ENCODE measurements at regions not wholly inside any gene's neighbourhood (a gene's known extent, or its start where the extent isn't known, plus 50 kb on each side); places are given as distances from the start of the nearest gene placed in this dataset.
"Not testable (repeated sequence)": the region's sequence is repeated elsewhere in the genome, so short reads cannot be mapped to it uniquely, and the experiment has no call there.

DNA sequence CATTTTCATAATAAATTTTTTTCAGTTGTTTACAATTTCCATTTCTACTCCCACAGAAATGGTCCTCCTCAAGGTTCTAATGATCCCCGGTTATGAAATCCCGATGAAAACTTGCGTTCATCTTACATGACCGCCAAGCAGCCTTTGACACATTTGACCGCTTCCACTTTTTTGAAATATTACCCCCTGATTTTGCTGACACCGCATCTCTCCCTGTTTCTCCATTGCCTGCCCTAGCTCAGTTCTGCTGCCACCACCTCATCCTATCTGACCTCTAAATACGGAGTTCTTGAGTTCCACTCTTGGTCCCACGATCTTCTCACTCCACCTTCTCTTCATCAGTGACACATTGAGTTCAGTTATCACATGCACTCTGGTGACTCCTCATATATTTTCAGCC, 74.1 kb downstream of the SLC35B3 start:
- DNase-seq = no peak
- in situ Hi-C loops (cut with MboI; ENCODE audit: low pct_unique_long_range_greater_than_20kb, low sequenced_read_pairs) = no loop called here

DNA sequence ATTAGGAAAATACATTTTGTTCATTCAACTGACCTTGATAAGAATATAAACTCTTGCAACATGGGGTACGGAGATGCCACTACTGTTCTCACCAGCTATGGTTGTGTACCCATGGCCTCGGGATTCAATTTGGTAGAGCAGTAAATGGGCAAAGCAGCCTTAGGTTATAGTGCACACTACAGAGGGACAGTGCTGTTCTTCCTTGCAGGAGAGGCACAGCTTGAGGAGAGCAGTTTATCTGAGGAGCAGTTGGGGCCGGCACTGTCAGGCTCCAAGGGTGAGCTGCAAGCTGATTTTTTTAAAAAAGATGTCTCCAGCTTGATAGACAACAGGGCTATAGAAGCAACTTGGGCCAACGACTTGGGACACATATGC, 82.4 kb downstream of the SLC35B3 start:
- in situ Hi-C loops (cut with MboI; ENCODE audit: low pct_unique_long_range_greater_than_20kb, low sequenced_read_pairs) = no loop called here
- no peak for DNase-seq

DNA sequence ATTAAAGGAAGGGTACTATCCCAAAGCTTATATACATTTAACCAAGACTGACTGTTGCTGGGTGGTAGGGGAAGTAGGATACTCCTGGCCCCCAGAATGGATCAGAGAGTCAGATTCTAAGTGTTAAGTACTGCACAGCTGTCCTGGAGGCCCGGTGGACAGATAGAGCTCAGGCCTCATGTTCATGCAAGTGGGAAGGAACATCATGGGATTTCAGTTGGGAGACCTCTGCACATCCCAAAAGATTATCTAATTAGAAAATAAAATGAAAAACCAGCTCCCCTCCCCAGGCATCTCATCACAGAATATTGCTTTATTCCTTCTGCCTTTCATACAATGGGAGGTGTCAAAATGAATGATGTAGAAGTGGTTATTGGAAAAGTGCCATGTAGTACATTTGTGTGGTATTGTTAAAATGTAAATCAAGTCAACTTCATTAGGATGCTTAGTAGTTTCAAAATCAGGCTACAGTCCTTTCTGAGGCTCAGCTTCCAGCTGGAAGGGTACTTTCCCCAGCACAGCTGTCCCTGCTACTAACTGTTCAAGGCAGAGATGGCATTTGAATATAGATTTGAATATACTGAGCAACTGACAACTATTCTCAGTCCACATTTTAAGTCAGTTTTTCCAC, 82.9 kb downstream of the SLC35B3 start:
- no peak for DNase-seq
- in situ Hi-C loops (cut with MboI; ENCODE audit: low pct_unique_long_range_greater_than_20kb, low sequenced_read_pairs) = no loop called here

DNA sequence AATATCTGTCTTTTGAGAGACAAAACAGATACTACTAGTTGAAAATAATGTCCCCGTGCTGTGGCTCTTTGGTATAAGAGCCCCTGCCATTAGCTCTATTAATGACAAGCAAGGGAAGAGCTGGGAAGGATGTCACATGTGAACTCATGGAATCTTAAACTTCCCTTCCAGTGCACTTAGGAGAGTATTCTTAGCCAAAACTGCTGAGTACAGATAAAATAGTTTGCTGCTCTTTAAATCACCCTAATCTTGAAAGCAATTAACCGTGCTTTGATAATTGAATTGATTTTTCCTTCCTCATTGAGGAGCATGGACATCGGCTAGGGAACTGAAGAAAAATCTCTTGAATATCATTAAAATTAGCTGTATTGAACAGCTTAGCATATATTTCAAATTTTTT, 91.7 kb downstream of the SLC35B3 start:
- no peak for DNase-seq
- in situ Hi-C loops (cut with MboI; ENCODE audit: low pct_unique_long_range_greater_than_20kb, low sequenced_read_pairs) = no loop called here

DNA sequence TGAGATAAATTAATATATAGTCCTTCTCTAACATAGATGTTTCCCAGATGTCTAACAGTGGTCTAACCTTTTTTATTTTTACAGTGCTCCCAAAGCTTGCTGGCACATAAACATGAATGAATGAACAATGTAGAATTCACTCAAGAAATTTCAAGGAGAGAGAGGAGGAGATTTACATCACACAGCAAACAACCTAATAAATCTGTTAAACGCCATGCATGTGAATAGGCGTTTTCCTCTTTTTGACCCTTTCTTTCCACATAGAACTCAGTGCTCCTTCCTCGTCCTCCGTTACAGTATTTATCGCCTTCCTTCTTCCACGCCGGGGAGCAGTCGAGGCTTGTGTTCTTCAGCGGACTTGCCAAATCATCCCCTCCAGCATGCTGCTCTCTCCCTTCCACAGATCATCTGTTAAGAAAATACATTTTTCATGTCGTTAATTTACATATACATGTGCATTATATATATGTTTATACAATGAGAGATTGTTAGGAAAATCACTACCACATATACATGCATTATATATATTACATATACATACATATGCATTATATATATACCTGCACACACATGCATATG, 93.0 kb downstream of the SLC35B3 start:
- DNase-seq = no peak
- in situ Hi-C loops (cut with MboI; ENCODE audit: low pct_unique_long_range_greater_than_20kb, low sequenced_read_pairs) = no loop called here

DNA sequence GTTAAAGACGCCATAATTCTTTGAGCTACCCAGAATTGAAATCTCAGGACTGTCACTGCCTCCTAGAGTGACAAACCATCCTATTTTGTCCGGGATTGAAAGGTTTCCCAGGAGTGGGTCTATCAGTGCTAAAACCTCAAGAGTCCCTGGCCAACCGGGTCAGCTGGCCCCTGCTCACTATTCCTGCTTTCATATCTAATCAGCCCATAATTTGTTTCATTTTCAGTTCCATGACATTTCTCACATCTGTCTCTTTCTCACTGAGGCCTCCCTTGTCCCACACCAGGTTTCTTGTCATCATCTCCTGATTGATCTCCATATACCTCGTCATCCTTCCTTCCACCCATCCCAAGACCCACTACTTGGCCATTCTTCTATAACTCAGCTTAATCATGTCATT, 98.2 kb downstream of the SLC35B3 start:
- in situ Hi-C loops (cut with MboI; ENCODE audit: low pct_unique_long_range_greater_than_20kb, low sequenced_read_pairs) = no loop called here
- DNase-seq = no peak

DNA sequence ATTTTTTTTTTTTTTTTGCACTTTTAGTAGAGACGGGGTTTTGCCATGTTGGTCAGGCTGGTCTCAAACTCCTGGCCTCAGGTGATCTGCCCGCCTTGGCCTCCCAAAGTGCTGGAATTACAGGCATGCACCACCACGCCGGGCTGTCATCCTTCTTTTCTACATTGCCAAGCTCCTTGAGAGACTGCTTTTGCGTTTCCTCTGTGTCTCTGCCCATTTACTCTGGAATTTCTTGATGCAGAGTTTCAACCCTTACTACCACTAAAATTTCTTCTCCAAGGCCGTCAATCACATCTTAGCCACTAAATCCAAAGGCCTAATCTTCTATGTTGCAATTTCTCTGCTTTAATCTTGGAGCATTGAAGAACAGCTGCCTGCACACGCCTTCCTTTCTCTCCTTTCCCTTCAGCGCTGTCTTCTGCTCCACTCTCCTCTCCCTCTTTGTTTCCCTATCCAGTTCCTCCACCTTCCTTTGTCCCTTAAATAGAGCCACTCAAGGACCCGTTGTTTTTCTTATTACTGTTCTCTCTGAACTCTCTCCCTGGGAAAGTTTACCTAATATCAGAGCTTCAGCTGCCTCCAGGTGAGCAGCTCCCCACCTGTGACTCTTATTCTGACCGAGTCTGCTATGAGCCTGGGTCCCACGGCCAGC, 98.8 kb downstream of the SLC35B3 start:
- in situ Hi-C loops (cut with MboI; ENCODE audit: low pct_unique_long_range_greater_than_20kb, low sequenced_read_pairs) = no loop called here
- DNase-seq = no peak

DNA sequence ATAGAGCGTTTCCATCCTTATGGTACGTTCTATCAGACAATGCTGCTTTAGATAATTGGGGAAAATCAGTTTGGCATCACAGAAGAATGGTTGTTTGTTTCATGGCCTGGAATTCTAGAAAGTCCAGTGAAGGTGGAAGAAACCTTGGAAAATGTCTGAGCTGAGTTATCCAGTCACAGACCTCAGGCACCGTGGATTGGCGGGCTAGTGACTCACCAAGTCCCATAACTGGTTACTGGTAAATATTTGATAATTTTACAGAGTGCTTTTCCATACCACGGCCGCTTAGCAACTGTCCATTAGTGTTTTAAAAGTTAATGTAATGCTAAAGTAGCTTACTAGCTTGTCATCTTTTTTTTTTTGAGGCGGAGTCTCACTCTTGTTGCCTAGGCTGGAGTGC, 99.4 kb downstream of the SLC35B3 start:
- in situ Hi-C loops (cut with MboI; ENCODE audit: low pct_unique_long_range_greater_than_20kb, low sequenced_read_pairs) = no loop called here
- no peak for DNase-seq

DNA sequence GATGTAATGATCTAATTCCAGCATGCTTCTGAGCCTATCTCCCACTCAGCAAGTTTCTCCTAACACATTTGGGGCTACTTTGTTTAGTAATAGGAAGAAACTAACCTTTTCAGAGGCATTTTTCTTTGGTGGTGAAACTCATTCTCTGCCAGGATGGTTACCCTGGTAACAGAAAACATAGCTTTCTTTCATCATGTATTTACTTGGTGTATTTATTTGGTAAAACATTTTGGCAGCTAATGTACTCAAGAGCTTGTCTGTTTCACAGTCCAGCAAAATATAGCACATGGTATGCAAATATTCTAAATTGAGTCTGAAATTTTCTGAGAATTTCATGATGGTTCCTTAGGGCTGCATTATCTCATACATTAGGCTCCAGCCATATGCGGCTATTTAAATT, 100.0 kb downstream of the SLC35B3 start:
- in situ Hi-C loops (cut with MboI; ENCODE audit: low pct_unique_long_range_greater_than_20kb, low sequenced_read_pairs) = no loop called here
- no peak for DNase-seq

DNA sequence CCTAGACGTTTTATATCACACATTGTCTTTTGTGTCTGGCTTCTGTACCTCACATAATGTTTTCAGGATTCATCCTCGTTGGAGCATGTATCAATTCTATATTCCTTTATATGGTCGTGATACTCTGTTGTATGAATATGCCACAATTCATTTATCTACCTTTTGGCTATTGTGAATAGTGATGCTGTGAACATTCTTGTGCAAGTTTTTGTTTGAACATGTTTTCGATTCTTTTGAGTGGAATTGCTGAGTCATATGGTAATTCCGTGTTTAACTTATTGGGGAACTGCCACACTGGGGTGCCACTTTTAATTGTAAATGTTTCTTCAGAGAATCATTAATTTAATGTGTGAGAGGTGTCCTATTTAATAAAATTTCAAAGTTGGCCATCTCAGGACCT, 101.2 kb downstream of the SLC35B3 start:
- DNase-seq = no peak
- in situ Hi-C loops (cut with MboI; ENCODE audit: low pct_unique_long_range_greater_than_20kb, low sequenced_read_pairs) = no loop called here

DNA sequence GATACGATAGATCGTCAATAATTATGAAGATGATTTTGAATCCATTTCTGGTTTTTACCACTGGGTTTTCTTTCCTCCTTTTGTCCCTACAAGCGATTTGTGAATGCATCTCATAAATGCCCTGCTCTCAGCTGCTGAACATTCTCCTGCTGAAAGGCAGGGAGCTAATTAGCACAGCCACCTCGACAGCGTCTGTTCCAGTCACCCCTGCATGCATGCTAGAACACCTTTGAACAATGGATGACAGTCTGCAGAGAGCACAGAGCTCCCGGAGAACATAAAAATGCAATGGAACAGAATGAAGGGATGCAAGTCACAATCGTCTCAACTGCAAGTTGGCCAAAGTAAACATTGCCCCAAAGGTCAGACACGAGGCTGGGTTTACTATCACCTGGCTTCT, 105.8 kb downstream of the SLC35B3 start:
- no peak for DNase-seq
- in situ Hi-C loops (cut with MboI; ENCODE audit: low pct_unique_long_range_greater_than_20kb, low sequenced_read_pairs) = no loop called here

DNA sequence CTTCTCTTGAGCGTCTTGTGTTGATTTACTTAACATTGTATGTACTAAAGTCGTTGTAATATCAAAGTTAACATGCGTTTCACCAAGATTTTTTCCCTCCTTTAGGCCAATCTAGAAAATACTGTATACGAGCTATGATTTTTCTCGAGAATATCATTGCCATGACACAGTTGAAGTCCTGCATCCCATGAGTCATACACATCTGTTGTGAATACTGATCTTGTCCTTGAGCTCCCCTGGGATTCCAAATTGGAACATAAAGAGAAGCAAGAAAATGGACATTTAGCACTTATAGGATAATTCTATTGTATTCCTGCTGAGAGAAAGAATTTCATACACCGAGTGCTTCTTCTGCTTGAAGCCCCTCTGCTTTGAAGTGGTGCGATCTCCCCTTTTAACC, 109.6 kb downstream of the SLC35B3 start:
- in situ Hi-C loops (cut with MboI; ENCODE audit: low pct_unique_long_range_greater_than_20kb, low sequenced_read_pairs) = no loop called here
- DNase-seq = no peak

DNA sequence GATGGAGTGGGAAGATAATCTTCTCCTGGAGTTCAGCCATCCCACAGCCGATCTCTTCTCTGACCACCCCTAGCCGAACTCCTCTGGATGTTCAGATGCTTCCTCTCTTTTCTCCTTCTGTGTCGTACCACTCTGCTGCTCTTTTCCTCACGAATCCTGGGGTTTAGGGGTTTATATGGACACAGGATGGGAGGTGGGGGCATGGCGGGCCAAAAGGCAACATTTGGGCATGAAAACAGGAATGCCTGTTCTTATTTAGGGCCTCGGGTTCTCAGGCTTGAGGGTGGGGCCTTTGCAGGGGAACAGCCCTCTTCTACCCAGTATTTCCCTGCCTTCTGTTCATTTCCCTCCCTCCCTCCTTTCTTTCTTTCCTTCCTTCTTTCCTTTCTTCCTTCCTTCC, 112.7 kb downstream of the SLC35B3 start:
- DNase-seq = no peak
- in situ Hi-C loops (cut with MboI; ENCODE audit: low pct_unique_long_range_greater_than_20kb, low sequenced_read_pairs) = no loop called here

DNA sequence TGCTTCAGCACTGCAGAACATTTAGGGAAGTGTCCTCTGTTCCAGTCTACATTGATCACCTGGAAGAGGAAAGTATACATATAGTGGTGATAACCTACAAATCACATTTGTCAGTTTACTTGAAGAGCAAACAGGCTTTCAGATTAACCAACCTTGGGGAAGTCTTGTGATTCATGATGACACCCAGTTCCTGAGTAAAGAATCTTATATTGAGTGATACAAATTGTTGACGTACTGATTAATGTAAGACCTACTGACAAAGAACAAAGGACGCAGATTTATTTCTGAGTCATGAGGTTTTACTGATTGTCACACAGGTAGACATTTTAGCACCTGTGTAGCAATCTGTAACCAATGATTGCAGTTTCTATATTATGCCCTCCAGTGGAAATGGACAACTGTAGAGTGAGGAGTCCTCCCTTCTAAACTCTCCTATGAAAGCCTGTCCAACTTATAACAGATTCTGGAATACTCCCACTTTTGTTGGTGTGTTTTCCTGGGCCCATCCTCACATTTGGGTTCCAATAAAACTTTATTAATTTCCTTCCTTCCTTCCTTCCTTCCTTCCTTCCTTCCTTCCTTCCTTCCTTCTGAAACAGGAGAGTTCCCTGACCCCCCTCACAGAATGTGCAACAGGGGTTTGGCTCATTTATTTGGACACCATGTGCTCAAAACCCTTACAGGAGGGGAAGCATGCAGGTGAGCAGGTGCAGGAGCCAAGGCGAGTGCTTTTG, 113.5 kb downstream of the SLC35B3 start:
- in situ Hi-C loops (cut with MboI; ENCODE audit: low pct_unique_long_range_greater_than_20kb, low sequenced_read_pairs) = no loop called here
- DNase-seq = no peak

DNA sequence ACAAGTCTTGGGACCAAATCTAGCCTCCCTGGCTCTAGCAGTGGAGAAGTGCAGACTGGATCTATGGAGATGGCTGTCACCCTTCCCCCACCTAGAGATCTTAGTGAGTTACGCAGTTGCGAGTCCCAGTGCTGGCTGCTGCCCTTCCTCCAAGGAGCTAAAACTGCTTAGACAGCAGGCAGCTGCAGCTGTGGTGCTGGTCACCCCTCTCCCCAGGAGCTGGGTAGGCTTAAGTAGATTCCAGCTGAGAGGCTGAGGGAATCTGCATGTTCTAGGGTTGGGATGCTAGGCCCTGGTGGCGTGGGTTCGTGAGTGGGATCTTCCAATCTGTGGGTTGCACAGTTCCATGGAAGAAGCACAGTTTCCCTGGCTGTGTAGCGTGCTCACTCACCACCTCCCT, 120.2 kb downstream of the SLC35B3 start:
- in situ Hi-C loops (cut with MboI; ENCODE audit: low pct_unique_long_range_greater_than_20kb, low sequenced_read_pairs) = no loop called here
- no peak for DNase-seq

DNA sequence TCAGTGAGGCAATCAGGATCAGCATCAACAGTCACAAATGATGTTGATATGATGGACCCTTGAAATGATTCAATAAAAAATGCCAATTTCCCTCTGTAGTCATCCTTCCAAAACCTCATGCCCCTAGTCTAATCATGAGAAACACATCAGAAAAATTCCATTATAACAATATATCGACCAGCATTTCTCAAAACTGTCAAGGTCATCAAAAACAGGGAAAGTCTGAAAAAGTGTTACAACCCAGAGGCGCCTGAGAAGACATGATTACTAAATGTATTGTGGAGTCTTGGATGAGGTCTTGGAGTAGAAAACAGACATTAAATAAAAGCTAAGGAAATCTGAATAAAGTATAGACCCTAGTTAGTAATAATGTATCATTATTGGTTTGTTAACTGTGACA, 133.8 kb downstream of the SLC35B3 start:
- DNase-seq = no peak
- in situ Hi-C loops (cut with MboI; ENCODE audit: low pct_unique_long_range_greater_than_20kb, low sequenced_read_pairs) = no loop called here

DNA sequence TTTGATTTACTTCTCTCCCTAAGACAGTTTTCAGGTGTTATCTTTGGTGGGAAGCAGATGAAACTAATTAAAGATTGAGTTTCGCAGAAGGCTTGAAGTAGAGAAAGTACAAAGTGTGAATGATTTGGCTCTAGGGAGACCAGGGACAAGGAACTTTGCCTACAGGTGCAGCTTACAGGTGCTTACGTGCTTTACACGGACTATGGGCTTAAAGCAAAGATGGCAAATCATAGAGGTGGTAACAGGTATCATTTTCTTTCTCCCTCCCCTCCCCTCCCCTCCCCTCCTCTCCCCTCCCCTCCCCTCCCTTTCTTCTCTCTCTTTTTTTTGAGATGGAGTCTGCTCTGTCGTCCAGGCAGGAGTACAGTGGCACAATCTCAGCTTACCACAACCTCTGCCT, 136.3 kb downstream of the SLC35B3 start:
- DNase-seq = no peak
- in situ Hi-C loops (cut with MboI; ENCODE audit: low pct_unique_long_range_greater_than_20kb, low sequenced_read_pairs) = no loop called here

DNA sequence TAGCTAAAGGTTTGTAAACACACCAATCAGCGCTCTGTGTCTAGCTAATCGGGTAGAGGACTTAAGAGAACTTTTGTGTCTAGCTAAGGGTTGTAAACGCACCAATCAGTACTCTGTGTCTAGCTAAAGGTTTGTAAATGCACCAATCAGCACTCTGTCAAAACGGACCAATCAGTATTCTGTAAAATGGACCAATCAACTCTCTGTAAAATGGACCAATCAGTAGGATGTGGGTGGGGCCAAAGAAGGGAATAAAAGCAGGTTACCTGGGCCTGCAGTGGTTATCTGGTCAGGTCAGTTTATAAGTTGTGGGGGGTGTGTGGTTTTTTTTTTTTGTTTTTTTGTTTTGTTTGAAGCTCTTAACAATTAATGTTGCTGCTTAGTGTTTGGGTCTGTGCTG, 152.4 kb downstream of the SLC35B3 start:
- in situ Hi-C loops (cut with MboI; ENCODE audit: low pct_unique_long_range_greater_than_20kb, low sequenced_read_pairs); DNase-seq: not testable (repeated sequence)

DNA sequence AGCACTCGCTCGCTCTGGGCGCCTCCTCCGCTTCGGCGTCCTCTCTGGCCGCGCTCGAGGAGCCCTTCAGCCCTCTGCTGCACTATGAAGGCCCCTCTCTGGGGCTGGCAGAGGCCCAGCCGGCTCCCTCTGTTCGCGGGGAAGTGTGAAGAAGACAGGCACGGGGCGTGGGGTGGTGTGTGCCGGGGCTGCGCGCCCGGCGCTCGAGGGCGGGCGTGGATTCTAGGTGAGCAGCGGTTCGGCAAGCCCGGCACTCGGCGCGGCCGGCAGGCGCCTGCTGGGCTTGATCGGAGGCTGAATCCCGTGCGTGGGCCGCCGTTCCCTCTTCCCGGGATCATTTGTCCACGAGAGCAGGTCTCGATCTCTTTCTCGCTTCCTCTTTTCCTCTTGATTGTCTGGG, 153.0 kb downstream of the SLC35B3 start:
- no peak for DNase-seq
- in situ Hi-C loops (cut with MboI; ENCODE audit: low pct_unique_long_range_greater_than_20kb, low sequenced_read_pairs) = no loop called here

DNA sequence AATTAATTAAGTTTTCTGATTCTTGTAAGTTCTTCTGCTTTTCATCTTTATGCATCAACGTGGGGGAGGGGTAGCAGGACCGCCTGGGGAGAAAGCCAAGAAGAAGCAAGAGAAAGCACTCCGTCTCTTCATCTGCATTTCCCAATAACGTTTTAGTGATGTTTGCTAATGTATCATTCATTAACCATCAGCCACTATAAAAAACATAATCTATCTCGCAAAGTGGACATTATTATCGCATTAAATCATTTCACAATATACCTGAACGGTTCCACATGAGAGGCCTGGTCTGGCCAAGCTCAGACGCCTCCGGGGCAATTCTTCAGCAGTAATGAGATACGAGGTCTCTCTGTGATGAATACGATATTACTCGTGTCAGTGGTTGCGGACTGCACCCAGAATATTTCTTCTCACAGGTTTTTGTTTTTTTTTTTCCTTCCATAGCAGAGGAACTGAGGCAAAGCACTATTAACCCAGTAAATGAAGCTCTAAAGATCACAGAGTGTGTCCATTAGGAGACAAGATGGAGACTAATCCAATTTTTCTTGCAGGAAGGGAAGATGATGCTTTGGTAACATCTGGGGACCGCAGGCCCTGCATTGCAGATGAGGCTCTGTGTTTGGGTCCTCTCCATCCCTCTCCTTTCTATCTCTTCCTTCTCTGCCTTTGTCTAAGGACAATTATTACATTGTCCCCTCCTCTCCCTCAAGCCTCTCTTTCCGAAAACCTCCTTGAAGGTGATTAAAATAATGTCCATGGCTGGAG, 156.1 kb downstream of the SLC35B3 start:
- in situ Hi-C loops (cut with MboI; ENCODE audit: low pct_unique_long_range_greater_than_20kb, low sequenced_read_pairs) = no loop called here
- no peak for DNase-seq

Data from KBM-7 (cell line).